Panc1 (cell line): ENCODE measurements at regions not wholly inside any gene's neighbourhood (a gene's known extent, or its start where the extent isn't known, plus 50 kb on each side); places are given as distances from the start of the nearest gene placed in this dataset.

ENCODE experiments used
- ATAC-seq: fragments of 200-7000 bp; cut with Tn5 transposase; 2 replicates; pipeline ENCODE4 v1.9.1; 2020; ENCODE audit warnings: mild to moderate bottlenecking, moderate library complexity
- BruUV-seq: library from RNA; stranded (reverse); fragments of 400-500 nt; replicated peaks from 2 replicates; lab custom pipeline; 2021; lab: Mats Ljungman, UMichigan
- CTCF ChIA-PET: fragments of 300-600 bp; sonication (Branson Sonifier 250); formaldehyde crosslinking; loops from one replicate; lab custom pipeline; 2022; ENCODE audit warnings: antibody characterized with exemption; lab: Charles Lee
- POLR2A ChIA-PET: fragments of 300-600 bp; sonication (Branson Sonifier 250); formaldehyde crosslinking; loops from one replicate; lab custom pipeline; 2022; ENCODE audit warnings: antibody characterized with exemption; lab: Charles Lee
- DNase-seq: peaks from one replicate; pipeline ENCODE4 v3.0.0-alpha.2; 2010; ENCODE audit warnings: low read depth, low spot score
- H3K27ac ChIP-seq: 2 replicates; pipeline ENCODE4 v1.5.1; 2011; ENCODE audit warnings: mild to moderate bottlenecking, low read length, inconsistent platforms
- H3K27me3 ChIP-seq: fragments of 200-500 bp; sonication (Bioruptor generic); 2 replicates; pipeline ENCODE4 v1.6.0; 2014; ENCODE audit warnings: low read length, inconsistent platforms; ENCODE audit not compliant: control insufficient read depth, insufficient read depth
- H3K36me3 ChIP-seq: fragments of 200-500 bp; sonication (Bioruptor generic); 2 replicates; pipeline ENCODE4 v1.5.1; 2014; ENCODE audit warnings: inconsistent platforms, mild to moderate bottlenecking, low read length, moderate library complexity; ENCODE audit not compliant: control insufficient read depth, insufficient read depth
- H3K4me1 ChIP-seq: 2 replicates; pipeline ENCODE4 v1.5.1; 2011; ENCODE audit warnings: inconsistent platforms, mild to moderate bottlenecking, low read length, moderate library complexity; ENCODE audit not compliant: control insufficient read depth, insufficient read depth
- H3K4me3 ChIP-seq, 2 experiments: 2 replicates each; pipeline ENCODE4 v1.5.1; 2011 to 2012; ENCODE audit warnings: low read depth in 2 of 2, low read length in 2 of 2, mild to moderate bottlenecking in 2 of 2, inconsistent platforms in 1 of 2, moderate library complexity in 1 of 2
- H3K9me3 ChIP-seq: fragments of 200-500 bp; sonication (Bioruptor generic); 2 replicates; pipeline ENCODE4 v1.5.1; 2014; ENCODE audit warnings: low read depth, mild to moderate bottlenecking, inconsistent platforms, low read length, moderate library complexity; ENCODE audit not compliant: control insufficient read depth, insufficient read depth
- CTCF ChIP-seq: fragments of 450-650 bp; IDR thresholded peaks from 2 replicates; pipeline ENCODE4 v1.5.1; 2017; ENCODE audit warnings: mild to moderate bottlenecking
- POLR2AphosphoS5 ChIP-seq: IDR thresholded peaks from 2 replicates; pipeline ENCODE4 v1.6.1; 2012; ENCODE audit warnings: mild to moderate bottlenecking, low read depth, low read length, moderate library complexity
- REST ChIP-seq, 2 experiments: IDR thresholded peaks; 2 replicates each; pipeline ENCODE4 v1.6.1; 2011 to 2012; ENCODE audit warnings: low read depth in 2 of 2, control low read depth in 1 of 2, low read length in 1 of 2, mild to moderate bottlenecking in 1 of 2, moderate library complexity in 1 of 2; ENCODE audit not compliant: insufficient read depth in 1 of 2
- SIN3A ChIP-seq: IDR thresholded peaks from 2 replicates; pipeline ENCODE4 v1.6.1; 2012; ENCODE audit warnings: low read depth, mild to moderate bottlenecking, low read length, moderate library complexity, borderline replicate concordance; ENCODE audit not compliant: insufficient read depth
- TCF7L2 ChIP-seq: IDR thresholded peaks from 2 replicates; pipeline ENCODE4 v1.6.1; 2011; ENCODE audit warnings: mild to moderate bottlenecking, low read depth, low read length, inconsistent platforms
- in situ Hi-C: cut with HindIII; loops from 2 replicates; pipeline ENCODE4 v1.10.0; 2016; ENCODE audit warnings: low sequenced_read_pairs, low pct_unique_long_range_greater_than_20kb
- intact Hi-C: fragments of 100-400 bp; cut with micrococcal nuclease; formaldehyde crosslinking; loops from one replicate; pipeline ENCODE4 v1.10.0; 2022; ENCODE audit not compliant: unreplicated experiment

GRCh38 chr16:52076801-52077201 is 470.1 kb downstream of the TOX3 start:
- TF ChIP-seq POLR2AphosphoS5 = no peak
- no peak for TF ChIP-seq TCF7L2
- TF ChIP-seq SIN3A = no peak
- no peak for TF ChIP-seq REST (IDR thresholded peaks at IDR 0.05; ENCODE audit: insufficient read depth in 1 of 2, low read depth in 2 of 2, low read length in 1 of 2)
- no peak for TF ChIP-seq CTCF
- no peak overlapping the region for H3K27ac ChIP-seq
- intact Hi-C loops (no loop called here), in situ Hi-C loops (no loop called here)
- ATAC-seq (no peak), DNase-seq (no peak)
- no TSS peak for BruUV-seq
- H3K27me3 ChIP-seq = no peaks in the 10 kb centered on the region
- H3K36me3 ChIP-seq = no peaks in the 10 kb centered on the region
- ChIA-PET POLR2A (no interaction called here), CTCF (no interaction called here)
- H3K9me3 ChIP-seq = no peaks in the 10 kb centered on the region
- H3K4me1 ChIP-seq = no peaks in the 10 kb centered on the region
- no peak overlapping the region for H3K4me3 ChIP-seq

- no peaks in the 10 kb centered on the region for H3K9me3 ChIP-seq
- ATAC-seq (no peak), DNase-seq (no peak)
- in situ Hi-C loops (no loop called here), intact Hi-C loops (no loop called here)
- no peaks in the 10 kb centered on the region for H3K27me3 ChIP-seq
- BruUV-seq = no TSS peak
- no peaks in the 10 kb centered on the region for H3K36me3 ChIP-seq
- H3K4me1 ChIP-seq = no peaks in the 10 kb centered on the region
- ChIA-PET CTCF (no interaction called here), POLR2A (no interaction called here)
- TF ChIP-seq TCF7L2 (no peak), REST (IDR thresholded peaks at IDR 0.05; ENCODE audit: insufficient read depth in 1 of 2, low read depth in 2 of 2, low read length in 1 of 2) (no peak), POLR2AphosphoS5 (no peak), CTCF (no peak), SIN3A (no peak)
- no peak overlapping the region for H3K4me3 ChIP-seq
- H3K27ac ChIP-seq = no peak overlapping the region
These were observed 470.6 kb downstream of the TOX3 start for GRCh38 chr16:52076332-52076731.
